NCI-H2107 treated with DMSO at 0.1 percent for 48 hours (cell line): ENCODE measurements at regions not wholly inside any gene's neighbourhood (a gene's known extent, or its start where the extent isn't known, plus 50 kb on each side); places are given as distances from the start of the nearest gene placed in this dataset.
"Not testable (repeated sequence)": the region's sequence is repeated elsewhere in the genome, so short reads cannot be mapped to it uniquely, and the experiment has no call there.

Experiments used
- DNase-seq: peaks from one replicate; lab custom pipeline; 2025; ENCODE audit not compliant: unreplicated experiment; lab: John Stamatoyannopoulos, UW

GRCh38 chr4:72786401-72786990 lies 217.5 kb upstream of the ADAMTS3 start:
- DNase-seq, result no peak

GRCh38 chr4:72779241-72779640 lies 210.2 kb upstream of the ADAMTS3 start:
- no peak for DNase-seq

- no peak for DNase-seq
These were observed 208.4 kb upstream of the ADAMTS3 start for GRCh38 chr4:72777436-72777835.

GRCh38 chr4:72770708-72771107 lies 201.7 kb upstream of the ADAMTS3 start:
- no peak for DNase-seq

GRCh38 chr4:72768364-72768763 lies 199.3 kb upstream of the ADAMTS3 start:
- DNase-seq, result no peak

- DNase-seq, result no peak
These were observed 198.7 kb upstream of the ADAMTS3 start for GRCh38 chr4:72767618-72768302.

- DNase-seq, result not testable (repeated sequence)
These were observed 196.8 kb upstream of the ADAMTS3 start for GRCh38 chr4:72765788-72766187.

- no peak for DNase-seq
These were observed 192.5 kb upstream of the ADAMTS3 start for GRCh38 chr4:72761368-72762038.

GRCh38 chr4:72753414-72753813 lies 184.4 kb upstream of the ADAMTS3 start:
- not testable (repeated sequence) for DNase-seq

- no peak for DNase-seq
These were observed 175.2 kb upstream of the ADAMTS3 start for GRCh38 chr4:72744103-72744725.

GRCh38 chr4:72743078-72743477 lies 174.1 kb upstream of the ADAMTS3 start:
- DNase-seq, result no peak

- no peak for DNase-seq
These were observed 146.3 kb upstream of the ADAMTS3 start for GRCh38 chr4:72715299-72715698.

GRCh38 chr4:72714482-72715279 lies 145.7 kb upstream of the ADAMTS3 start:
- DNase-seq, result no peak

GRCh38 chr4:72712997-72713396 lies 144.0 kb upstream of the ADAMTS3 start:
- no peak for DNase-seq

GRCh38 chr4:72709475-72709874 lies 140.5 kb upstream of the ADAMTS3 start:
- DNase-seq, result no peak

GRCh38 chr4:72706684-72707083 lies 137.7 kb upstream of the ADAMTS3 start:
- DNase-seq, result no peak

GRCh38 chr4:72704925-72705640 lies 136.1 kb upstream of the ADAMTS3 start:
- not testable (repeated sequence) for DNase-seq

- DNase-seq, result no peak
These were observed 133.9 kb upstream of the ADAMTS3 start for GRCh38 chr4:72702948-72703347.

- DNase-seq, result peak; percentile 25
These were observed 133.2 kb upstream of the ADAMTS3 start for GRCh38 chr4:72701987-72702819.

- no peak for DNase-seq
These were observed 121.8 kb upstream of the ADAMTS3 start for GRCh38 chr4:72690771-72691170.
